ENCODE measurements at regions not wholly inside any gene's neighbourhood (a gene's known extent, or its start where the extent isn't known, plus 50 kb on each side); places are given as distances from the start of the nearest gene placed in this dataset.

- Histone ChIP-seq H3K36me3 (ENCODE audit: insufficient read depth, low read length) (no peaks in the 10 kb centered on the region), H3K9me3 (ENCODE audit: low read length) (no peaks in the 10 kb centered on the region), H3K27me3 (ENCODE audit: control insufficient read depth in 1 of 2, insufficient read depth in 2 of 2, low read length in 2 of 2) (no peaks in the 10 kb centered on the region), H3K9ac (ENCODE audit: low read length) (no peak overlapping the region), H3K4me1 (ENCODE audit: insufficient read depth, low read length) (peaks cover 15% of the 10 kb centered on the region), H3K27ac (ENCODE audit: low read depth, low read length) (no peak overlapping the region), H3K4me3 (ENCODE audit: low read depth in 1 of 2, low read length in 2 of 2) (no peak overlapping the region)
These were observed 223.2 kb upstream of the RAB6C start for GRCh38 chr2:129756276-129756675.

GRCh38 chr2:129757366-129757914, 222.0 kb upstream of the RAB6C start:
- Histone ChIP-seq H3K9me3 (ENCODE audit: low read length) (no peaks in the 10 kb centered on the region), H3K36me3 (ENCODE audit: insufficient read depth, low read length) (no peaks in the 10 kb centered on the region), H3K4me3 (ENCODE audit: low read depth in 1 of 2, low read length in 2 of 2) (no peak overlapping the region), H3K9ac (ENCODE audit: low read length) (no peak overlapping the region), H3K27ac (ENCODE audit: low read depth, low read length) (no peak overlapping the region), H3K27me3 (ENCODE audit: control insufficient read depth in 1 of 2, insufficient read depth in 2 of 2, low read length in 2 of 2) (no peaks in the 10 kb centered on the region), H3K4me1 (ENCODE audit: insufficient read depth, low read length) (peaks cover 15% of the 10 kb centered on the region)

- H3K27ac ChIP-seq (ENCODE audit: low read depth, low read length) = no peak overlapping the region
- H3K27me3 ChIP-seq (ENCODE audit: control insufficient read depth in 1 of 2, insufficient read depth in 2 of 2, low read length in 2 of 2) = no peaks in the 10 kb centered on the region
- no peaks in the 10 kb centered on the region for H3K9me3 ChIP-seq (ENCODE audit: low read length)
- peaks cover 15% of the 10 kb centered on the region for H3K4me1 ChIP-seq (ENCODE audit: insufficient read depth, low read length)
- peak overlapping the region in 1 of 2 donors; percentile 63 for H3K4me3 ChIP-seq (ENCODE audit: low read depth in 1 of 2, low read length in 2 of 2)
- H3K36me3 ChIP-seq (ENCODE audit: insufficient read depth, low read length) = no peaks in the 10 kb centered on the region
- H3K9ac ChIP-seq (ENCODE audit: low read length) = peak overlapping the region; percentile 37
These were observed 221.3 kb upstream of the RAB6C start for GRCh38 chr2:129757915-129758783.

- Histone ChIP-seq H3K9ac (ENCODE audit: low read length) (no peak overlapping the region), H3K27ac (ENCODE audit: low read depth, low read length) (no peak overlapping the region), H3K4me1 (ENCODE audit: insufficient read depth, low read length) (peaks cover 15% of the 10 kb centered on the region), H3K36me3 (ENCODE audit: insufficient read depth, low read length) (no peaks in the 10 kb centered on the region), H3K9me3 (ENCODE audit: low read length) (no peaks in the 10 kb centered on the region), H3K4me3 (ENCODE audit: low read depth in 1 of 2, low read length in 2 of 2) (peak overlapping the region in 1 of 2 donors; percentile 63), H3K27me3 (ENCODE audit: control insufficient read depth in 1 of 2, insufficient read depth in 2 of 2, low read length in 2 of 2) (no peaks in the 10 kb centered on the region)
These were observed 220.5 kb upstream of the RAB6C start for GRCh38 chr2:129758784-129759471.

GRCh38 chr2:129759472-129760010, 219.9 kb upstream of the RAB6C start:
- Histone ChIP-seq H3K36me3 (ENCODE audit: insufficient read depth, low read length) (no peaks in the 10 kb centered on the region), H3K4me3 (ENCODE audit: low read depth in 1 of 2, low read length in 2 of 2) (no peak overlapping the region)

GRCh38 chr2:129760669-129761068, 218.8 kb upstream of the RAB6C start:
- Histone ChIP-seq H3K9ac (ENCODE audit: low read length) (no peak overlapping the region), H3K4me1 (ENCODE audit: insufficient read depth, low read length) (peaks cover 15% of the 10 kb centered on the region), H3K9me3 (ENCODE audit: low read length) (no peaks in the 10 kb centered on the region), H3K27ac (ENCODE audit: low read depth, low read length) (no peak overlapping the region), H3K27me3 (ENCODE audit: control insufficient read depth in 1 of 2, insufficient read depth in 2 of 2, low read length in 2 of 2) (no peaks in the 10 kb centered on the region), H3K36me3 (ENCODE audit: insufficient read depth, low read length) (no peaks in the 10 kb centered on the region), H3K4me3 (ENCODE audit: low read depth in 1 of 2, low read length in 2 of 2) (no peak overlapping the region)

More at GRCh38 chr2:129759472-129760010, 219.9 kb upstream of the RAB6C start:
- no peak overlapping the region for H3K9ac ChIP-seq (ENCODE audit: low read length)
- H3K4me1 ChIP-seq (ENCODE audit: insufficient read depth, low read length) = peaks cover 15% of the 10 kb centered on the region
- H3K9me3 ChIP-seq (ENCODE audit: low read length) = no peaks in the 10 kb centered on the region
- no peak overlapping the region for H3K27ac ChIP-seq (ENCODE audit: low read depth, low read length)
- no peaks in the 10 kb centered on the region for H3K27me3 ChIP-seq (ENCODE audit: control insufficient read depth in 1 of 2, insufficient read depth in 2 of 2, low read length in 2 of 2)

GRCh38 chr2:129761569-129762021, 217.9 kb upstream of the RAB6C start:
- H3K36me3 ChIP-seq (ENCODE audit: insufficient read depth, low read length) = no peaks in the 10 kb centered on the region
- no peaks in the 10 kb centered on the region for H3K27me3 ChIP-seq (ENCODE audit: control insufficient read depth in 1 of 2, insufficient read depth in 2 of 2, low read length in 2 of 2)
- H3K4me3 ChIP-seq (ENCODE audit: low read depth in 1 of 2, low read length in 2 of 2) = no peak overlapping the region
- H3K9me3 ChIP-seq (ENCODE audit: low read length) = no peaks in the 10 kb centered on the region
- peaks cover 15% of the 10 kb centered on the region for H3K4me1 ChIP-seq (ENCODE audit: insufficient read depth, low read length)
- H3K9ac ChIP-seq (ENCODE audit: low read length) = no peak overlapping the region
- no peak overlapping the region for H3K27ac ChIP-seq (ENCODE audit: low read depth, low read length)

- Histone ChIP-seq H3K9ac (ENCODE audit: low read length) (no peak overlapping the region), H3K27ac (ENCODE audit: low read depth, low read length) (no peak overlapping the region), H3K4me3 (ENCODE audit: low read depth in 1 of 2, low read length in 2 of 2) (no peak overlapping the region), H3K4me1 (ENCODE audit: insufficient read depth, low read length) (peaks cover 14% of the 10 kb centered on the region), H3K36me3 (ENCODE audit: insufficient read depth, low read length) (no peaks in the 10 kb centered on the region), H3K9me3 (ENCODE audit: low read length) (no peaks in the 10 kb centered on the region), H3K27me3 (ENCODE audit: control insufficient read depth in 1 of 2, insufficient read depth in 2 of 2, low read length in 2 of 2) (no peaks in the 10 kb centered on the region)
These were observed 216.9 kb upstream of the RAB6C start for GRCh38 chr2:129762386-129763189.

- H3K36me3 ChIP-seq (ENCODE audit: insufficient read depth, low read length) = no peaks in the 10 kb centered on the region
- peaks cover 8% of the 10 kb centered on the region for H3K4me1 ChIP-seq (ENCODE audit: insufficient read depth, low read length)
- no peak overlapping the region for H3K9ac ChIP-seq (ENCODE audit: low read length)
- no peaks in the 10 kb centered on the region for H3K9me3 ChIP-seq (ENCODE audit: low read length)
- H3K27ac ChIP-seq (ENCODE audit: low read depth, low read length) = no peak overlapping the region
- no peak overlapping the region for H3K4me3 ChIP-seq (ENCODE audit: low read depth in 1 of 2, low read length in 2 of 2)
- H3K27me3 ChIP-seq (ENCODE audit: control insufficient read depth in 1 of 2, insufficient read depth in 2 of 2, low read length in 2 of 2) = no peaks in the 10 kb centered on the region
These were observed 216.1 kb upstream of the RAB6C start for GRCh38 chr2:129763190-129763846.

GRCh38 chr2:129763966-129764365, 215.5 kb upstream of the RAB6C start:
- H3K9ac ChIP-seq (ENCODE audit: low read length) = no peak overlapping the region

More at GRCh38 chr2:129763966-129764365, 215.5 kb upstream of the RAB6C start:
- no peak overlapping the region for H3K27ac ChIP-seq (ENCODE audit: low read depth, low read length)
- H3K36me3 ChIP-seq (ENCODE audit: insufficient read depth, low read length) = no peaks in the 10 kb centered on the region
- peaks cover 3% of the 10 kb centered on the region for H3K4me1 ChIP-seq (ENCODE audit: insufficient read depth, low read length)
- no peak overlapping the region for H3K4me3 ChIP-seq (ENCODE audit: low read depth in 1 of 2, low read length in 2 of 2)
- no peaks in the 10 kb centered on the region for H3K27me3 ChIP-seq (ENCODE audit: control insufficient read depth in 1 of 2, insufficient read depth in 2 of 2, low read length in 2 of 2)
- no peaks in the 10 kb centered on the region for H3K9me3 ChIP-seq (ENCODE audit: low read length)

Measured in muscle layer of colon (tissue), 2 donors.